SK-N-SH (cell line): ENCODE measurements at regions not wholly inside any gene's neighbourhood (a gene's known extent, or its start where the extent isn't known, plus 50 kb on each side); places are given as distances from the start of the nearest gene placed in this dataset.

Experiments
- CTCF ChIA-PET: fragments of 300-600, 350-600 bp; formaldehyde crosslinking; extraction: SDS; loops from one replicate; lab custom pipeline; 2021; lab: Yijun Ruan, JAX
- POLR2A ChIA-PET: fragments of 350-600 bp; sonication (Branson Sonifier 250); formaldehyde crosslinking; extraction: SDS; loops from one replicate; lab custom pipeline; 2020; ENCODE audit warnings: antibody characterized with exemption, inconsistent platforms; lab: Yijun Ruan, JAX
- DNase-seq: peaks from one replicate; pipeline ENCODE4 v3.0.0; 2012
- H2AFZ ChIP-seq: fragments of 200-600 bp; sonication (generic); 2 replicates; pipeline ENCODE4 v1.8.1; 2016; ENCODE audit warnings: antibody characterized with exemption, mild to moderate bottlenecking, low read depth
- H3F3A ChIP-seq: fragments of 200-600 bp; sonication (generic); replicated peaks from 2 replicates; pipeline ENCODE3; 2016; ENCODE audit warnings: antibody characterized with exemption, mild to moderate bottlenecking; ENCODE audit not compliant: insufficient read depth
- H3K27ac ChIP-seq, 2 experiments: fragments of 200-500 bp in 1 of 2; fragments of 200-600 bp in 1 of 2; sonication (Bioruptor generic) in 1 of 2; sonication (generic), shearing (Covaris generic) in 1 of 2; 2 replicates each; pipeline versions ENCODE4 v1.5.1 to v1.6.1; 2014 to 2016; ENCODE audit warnings: low read depth in 2 of 2, inconsistent platforms in 1 of 2, low read length in 1 of 2, mild to moderate bottlenecking in 1 of 2, mixed read lengths in 1 of 2
- H3K27me3 ChIP-seq: fragments of 200-600 bp; sonication (generic), shearing (Covaris generic); 2 replicates; pipeline ENCODE4 v1.6.1; 2016; ENCODE audit warnings: mixed run types; ENCODE audit not compliant: insufficient read depth
- H3K36me3 ChIP-seq, 2 experiments: fragments of 200-500 bp in 1 of 2; fragments of 200-600 bp in 1 of 2; sonication (Bioruptor generic) in 1 of 2; sonication (generic) in 1 of 2; replicated peaks in 1 of 2; 2 replicates each; pipeline versions ENCODE3 to v1.5.1; 2014 to 2016; ENCODE audit warnings: low read length in 1 of 2, mild to moderate bottlenecking in 1 of 2; ENCODE audit not compliant: insufficient read depth in 2 of 2, control insufficient read depth in 1 of 2
- H3K4me1 ChIP-seq, 2 experiments: fragments of 200-500 bp in 1 of 2; fragments of 200-600 bp in 1 of 2; sonication (Bioruptor generic) in 1 of 2; sonication (generic), shearing (Covaris generic) in 1 of 2; 2 replicates each; pipeline versions ENCODE4 v1.5.1 to v1.6.1; 2014 to 2016; ENCODE audit warnings: low read depth in 1 of 2, low read length in 1 of 2, mixed run types in 1 of 2; ENCODE audit not compliant: insufficient read depth in 2 of 2, control insufficient read depth in 1 of 2
- H3K4me2 ChIP-seq: fragments of 200-600 bp; sonication (generic), shearing (Covaris generic); 2 replicates; pipeline ENCODE4 v1.6.1; 2017; ENCODE audit warnings: mixed run types
- H3K4me3 ChIP-seq, 2 experiments: fragments of 200-500 bp in 1 of 2; fragments of 200-600 bp in 1 of 2; sonication (Bioruptor generic) in 1 of 2; sonication (generic), shearing (Covaris generic) in 1 of 2; 2 replicates each; pipeline versions ENCODE4 v1.5.1 to v1.8.1; 2014 to 2016; ENCODE audit warnings: low read depth in 2 of 2, inconsistent platforms in 1 of 2, low read length in 1 of 2, mild to moderate bottlenecking in 1 of 2, mixed read lengths in 1 of 2, moderate library complexity in 1 of 2
- H3K79me2 ChIP-seq: fragments of 200-600 bp; sonication (generic); 2 replicates; pipeline ENCODE4 v1.8.1; 2017; ENCODE audit warnings: mild to moderate bottlenecking; ENCODE audit not compliant: insufficient read depth
- H3K9ac ChIP-seq: fragments of 200-600 bp; sonication (generic); 2 replicates; pipeline ENCODE4 v1.6.1; 2017; ENCODE audit warnings: mixed run types
- H3K9me2 ChIP-seq: fragments of 200-600 bp; sonication (generic); 2 replicates; pipeline ENCODE4 v1.6.1; 2017; ENCODE audit warnings: mixed run types
- H3K9me3 ChIP-seq: fragments of 200-600 bp; sonication (generic); 2 replicates; pipeline ENCODE4 v1.6.1; 2017; ENCODE audit warnings: mixed run types, mild to moderate bottlenecking, moderate library complexity
- H4K20me1 ChIP-seq: fragments of 200-600 bp; sonication (generic); 2 replicates; pipeline ENCODE4 v1.6.1; 2017; ENCODE audit warnings: mild to moderate bottlenecking, mixed run types; ENCODE audit not compliant: insufficient read depth
- CHD2 ChIP-seq: fragments of 150-350 bp; IDR thresholded peaks from 2 replicates; pipeline ENCODE4 v1.6.1; 2018; ENCODE audit warnings: low read length; ENCODE audit not compliant: partially characterized antibody
- CTCF ChIP-seq: fragments of 200-600 bp; sonication (generic); IDR thresholded peaks from 2 replicates; pipeline ENCODE4 v1.6.1; 2017; ENCODE audit warnings: antibody characterized with exemption, mild to moderate bottlenecking, moderate library complexity
- EZH2phosphoT487 ChIP-seq: fragments of 200-600 bp; sonication (generic); IDR thresholded peaks from 2 replicates; pipeline ENCODE4 v1.6.1; 2017; ENCODE audit warnings: low read depth, mixed run types, mild to moderate bottlenecking, antibody characterized with exemption, moderate library complexity, borderline replicate concordance
- FOXM1 ChIP-seq: IDR thresholded peaks from 2 replicates; pipeline ENCODE4 v1.4.0; 2012; ENCODE audit warnings: low read depth, mild to moderate bottlenecking
- GABPA ChIP-seq: IDR thresholded peaks from 2 replicates; pipeline ENCODE4 v1.4.0; 2012; ENCODE audit warnings: low read depth, mild to moderate bottlenecking
- GATA2 ChIP-seq: sonication (generic); formaldehyde crosslinking; IDR thresholded peaks from 2 replicates; pipeline ENCODE4 v1.5.0; 2020; ENCODE audit warnings: mild to moderate bottlenecking, missing genetic modification reagents
- IRF3 ChIP-seq: fragments of 150-350 bp; IDR thresholded peaks from 2 replicates; pipeline ENCODE4 v1.6.1; 2016; ENCODE audit warnings: mild to moderate bottlenecking, low read depth, low read length
- JUND ChIP-seq: IDR thresholded peaks from 2 replicates; pipeline ENCODE4 v1.4.0; 2012
- NFIC ChIP-seq: IDR thresholded peaks from 2 replicates; pipeline ENCODE4 v1.4.0; 2012; ENCODE audit warnings: borderline replicate concordance
- NRF1 ChIP-seq: IDR thresholded peaks from 2 replicates; pipeline ENCODE4 v1.6.1; 2012; ENCODE audit warnings: low read depth, mild to moderate bottlenecking, low read length
- POLR2AphosphoS5 ChIP-seq: IDR thresholded peaks from 2 replicates; pipeline ENCODE4 v1.6.1; 2012; ENCODE audit warnings: low read depth, low read length
- SMC3 ChIP-seq: IDR thresholded peaks from 2 replicates; pipeline ENCODE4 v1.6.1; 2012; ENCODE audit warnings: low read depth, low read length, improper control_type of control experiment
- TEAD4 ChIP-seq: IDR thresholded peaks from 2 replicates; pipeline ENCODE4 v1.4.0; 2012; ENCODE audit warnings: mild to moderate bottlenecking, borderline replicate concordance; ENCODE audit not compliant: insufficient read depth
- USF2 ChIP-seq: fragments of 150-350 bp; IDR thresholded peaks from 2 replicates; pipeline ENCODE4 v1.6.1; 2017; ENCODE audit warnings: antibody characterized with exemption, low read length, low read depth, borderline replicate concordance
- WGBS: methylation state at CpG from one replicate; pipeline ENCODE4 v1.1.6; 2017; ENCODE audit warnings: low lambda C conversion rate; 5-methylcytosine and 5-hydroxymethylcytosine counted together

GRCh38 chr14:81743605-81744004 lies 210.0 kb upstream of the SEL1L start:
- Histone ChIP-seq H3K27me3 (no peaks in the 10 kb centered on the region), H3K36me3 (no peaks in the 10 kb centered on the region), H3K4me1 (no peaks in the 10 kb centered on the region)
- DNase-seq: no peak
- no peak for TF ChIP-seq TEAD4
- TF ChIP-seq, all 33 proteins: peak for 0
- Histone ChIP-seq H3K9me3 (no peaks in the 10 kb centered on the region), H3K4me3 (no peak overlapping the region), H3K9me2 (no peaks in the 10 kb centered on the region), H3K9ac (no peak overlapping the region), H2AFZ (no peak overlapping the region), H3K79me2 (no peaks in the 10 kb centered on the region), H3K4me2 (no peak overlapping the region), H3K27ac (no peak overlapping the region), H3F3A (no peaks in the 10 kb centered on the region), H4K20me1 (no peaks in the 10 kb centered on the region)
- ChIA-PET CTCF (no interaction called here), POLR2A (no interaction called here)
- WGBS: 0% methylated on average over 1 of the region's 1 CpG

- 2% methylated on average over 2 of the region's 2 CpGs for WGBS
- CTCF ChIA-PET: no interaction called here
Measured at GRCh38 chr14:81751198-81751597, 217.5 kb upstream of the SEL1L start.

GRCh38 chr14:81759541-81759940 lies 225.9 kb upstream of the SEL1L start:
- Histone ChIP-seq H4K20me1 (no peaks in the 10 kb centered on the region), H2AFZ (no peak overlapping the region), H3K9me2 (no peaks in the 10 kb centered on the region), H3K9me3 (no peaks in the 10 kb centered on the region), H3K36me3 (no peaks in the 10 kb centered on the region), H3F3A (no peaks in the 10 kb centered on the region), H3K27ac (no peak overlapping the region), H3K9ac (no peak overlapping the region), H3K27me3 (no peaks in the 10 kb centered on the region), H3K4me2 (no peak overlapping the region), H3K4me3 (no peak overlapping the region), H3K79me2 (no peaks in the 10 kb centered on the region), H3K4me1 (no peaks in the 10 kb centered on the region)
- CTCF ChIA-PET: no interaction called here
- WGBS: 1% methylated on average over 2 of the region's 2 CpGs
- DNase-seq: no peak
- POLR2A ChIA-PET: no interaction called here
- no peak for TF ChIP-seq JUND
- no peak for TF ChIP-seq IRF3
- no peak for TF ChIP-seq CTCF
- TF ChIP-seq EZH2phosphoT487: no peak
- TF ChIP-seq USF2: no peak
- TF ChIP-seq SMC3: no peak
- no peak for TF ChIP-seq GABPA
- no peak for TF ChIP-seq CHD2
- no peak for TF ChIP-seq POLR2AphosphoS5
- TF ChIP-seq GATA2 (CRISPR knock-in tag): no peak
- no peak for TF ChIP-seq FOXM1
- no peak for TF ChIP-seq NFIC

More at GRCh38 chr14:81751198-81751597, 217.5 kb upstream of the SEL1L start:
- no peak overlapping the region for H3K4me2 ChIP-seq
- H3K9me2 ChIP-seq: no peaks in the 10 kb centered on the region
- no peaks in the 10 kb centered on the region; the same call in 1 of the 2 replicates for H3K9me3 ChIP-seq
- H4K20me1 ChIP-seq: no peaks in the 10 kb centered on the region
- no peaks in the 10 kb centered on the region for H3K79me2 ChIP-seq
- H3K36me3 ChIP-seq: no peaks in the 10 kb centered on the region
- no peak overlapping the region for H2AFZ ChIP-seq
- H3K27ac ChIP-seq: no peak overlapping the region
- H3K27me3 ChIP-seq: no peaks in the 10 kb centered on the region
- POLR2A ChIA-PET: no interaction called here
- no peak overlapping the region for H3K4me3 ChIP-seq
- no peak for TF ChIP-seq CHD2
- no peak for TF ChIP-seq GABPA
- no peak for TF ChIP-seq CTCF
- TF ChIP-seq NRF1: no peak
- DNase-seq: no peak
- no peaks in the 10 kb centered on the region for H3K4me1 ChIP-seq
- no peaks in the 10 kb centered on the region for H3F3A ChIP-seq
- H3K9ac ChIP-seq: no peak overlapping the region
